ENCODE measurements at regions not wholly inside any gene's neighbourhood (a gene's known extent, or its start where the extent isn't known, plus 50 kb on each side); places are given as distances from the start of the nearest gene placed in this dataset.

GRCh38 chr1:116321766-116322175, 51.3 kb upstream of the ATP1A1 start:
- peak overlapping the region in 1 of 2 experiments; percentile 6; a peak in 1 of 4 replicates for H3K9ac ChIP-seq (ENCODE audit: insufficient read depth in 1 of 2, low read depth in 2 of 2, low read length in 2 of 2)
- DNase-seq (ENCODE audit: extremely low read depth in 1 of 4, low spot score in 3 of 4) (peak in 2 of 4 experiments; percentile 54 to 58), FAIRE-seq (peak; percentile 86), ATAC-seq (peak; percentile 85)
- H2AFZ ChIP-seq (ENCODE audit: low read depth, low read length) = peak overlapping the region; percentile 71
- H3K4me1 ChIP-seq (replicated peaks in 1 of 2; ENCODE audit: control insufficient read depth in 2 of 2, insufficient read depth in 2 of 2, low read length in 2 of 2) = peaks cover 5 to 21% of the 10 kb centered on the region in 2 experiments; a peak in 3 of 5 replicates
- no peaks in the 10 kb centered on the region for H3K9me3 ChIP-seq (replicated peaks; ENCODE audit: control insufficient read depth, insufficient read depth, low read depth, low read length)
- H3K9me1 ChIP-seq (ENCODE audit: control insufficient read depth, insufficient read depth, low read length) = no peaks in the 10 kb centered on the region
- no peak overlapping the region for H3K27ac ChIP-seq (ENCODE audit: extremely low read depth, low read depth, low read length)
- H3K79me2 ChIP-seq (ENCODE audit: control insufficient read depth, insufficient read depth, low read length) = no peaks in the 10 kb centered on the region
- BruUV-seq (replicated peaks) = no TSS peak
- no peaks in the 10 kb centered on the region for H3K36me3 ChIP-seq (ENCODE audit: control insufficient read depth, insufficient read depth, low read length)
- intact Hi-C loops (cut with micrococcal nuclease) (no loop called here), in situ Hi-C loops (cut with MboI) (no loop called here)
- CTCF ChIA-PET (ENCODE audit: low intra/inter-chr PET ratio) = no interaction called here
- 3% methylated on average over 5 of the region's 5 CpGs for WGBS (ENCODE audit: insufficient coverage, low coverage, missing lambda C conversion rate)
- H4K20me1 ChIP-seq (replicated peaks; ENCODE audit: control insufficient read depth, insufficient read depth, low read length) = no peaks in the 10 kb centered on the region
- peak overlapping the region; percentile 71 for H3K4me2 ChIP-seq (ENCODE audit: insufficient read depth, low read length)
- H3K27me3 ChIP-seq (ENCODE audit: control insufficient read depth in 2 of 2, insufficient read depth in 2 of 2, low read length in 2 of 2) = no peaks in the 10 kb centered on the region
- no peak overlapping the region for H3K4me3 ChIP-seq
- POLR2A ChIA-PET = interaction anchor here (0.5 to 1.5 kb wide), 8 partner anchors 10 to 498 kb away, joined by 3 to 5 read pairs (median 4); no protein-coding TSS in a partner anchor
- TF ChIP-seq ZNF324 (CRISPR knock-in tag; IDR thresholded peaks at IDR 0.05) (no peak), TAL1 (IDR thresholded peaks at IDR 0.05) (peak; percentile 42; the same call in 1 of the 2 replicates), DPF2 (IDR thresholded peaks at IDR 0.05) (0 out of 2 replicates have a peak, but pooled peaks have one; percentile 37), JUND (IDR thresholded peaks at IDR 0.05; ENCODE audit: borderline replicate concordance, low read depth, low read length) (no peak), JUND (tag; IDR thresholded peaks at IDR 0.05; ENCODE audit: borderline replicate concordance, low read depth, low read length) (0 out of 3 replicates have a peak, but pooled peaks have one; percentile 40), BRF1 (IDR thresholded peaks at IDR 0.05; ENCODE audit: borderline replicate concordance, extremely low read depth, insufficient read length) (no peak), PTTG1 (tag; IDR thresholded peaks at IDR 0.05; ENCODE audit: low read depth) (no peak), CBFA2T2 (conservative IDR thresholded peaks at IDR 0.05) (peak; percentile 49), MNT (conservative IDR thresholded peaks at IDR 0.05) (no peak; a peak in 1 of 4 replicates), PPARD (CRISPR knock-in tag; IDR thresholded peaks at IDR 0.05) (no peak), UBTF (IDR thresholded peaks at IDR 0.05; ENCODE audit: borderline replicate concordance in 1 of 2, low read depth in 2 of 2, low read length in 2 of 2) (no peak), TCF3 (CRISPR knock-in tag; IDR thresholded peaks at IDR 0.05) (peak; percentile 49), TEAD1 (CRISPR knock-in tag; IDR thresholded peaks at IDR 0.05) (no peak), ATF1 (CRISPR knock-in tag; IDR thresholded peaks at IDR 0.05) (no peak), ATF1 (tag; IDR thresholded peaks at IDR 0.05) (peak; percentile 33), ELF2 (CRISPR knock-in tag; IDR thresholded peaks at IDR 0.05) (no peak)

Measured in K562 (cell line).